CD4-positive, alpha-beta T cell treated with Interleukin-15 for 4 hours (primary cell): ENCODE measurements at regions not wholly inside any gene's neighbourhood (a gene's known extent, or its start where the extent isn't known, plus 50 kb on each side); places are given as distances from the start of the nearest gene placed in this dataset.
"Not testable (repeated sequence)": the region's sequence is repeated elsewhere in the genome, so short reads cannot be mapped to it uniquely, and the experiment has no call there.

Source experiments
- DNase-seq: peaks from one replicate; pipeline ENCODE4 v3.0.0-alpha.2; 2020; ENCODE audit warnings: low spot score

GRCh38 chr21:6093870-6094269, 4427.5 kb upstream of the TPTE start:
- DNase-seq: not testable (repeated sequence)

GRCh38 chr21:6095304-6095703, 4426.1 kb upstream of the TPTE start:
- DNase-seq: not testable (repeated sequence)

- not testable (repeated sequence) for DNase-seq
Observed at GRCh38 chr21:6096560-6097424, 4424.6 kb upstream of the TPTE start.

GRCh38 chr21:6097736-6098135, 4423.6 kb upstream of the TPTE start:
- DNase-seq: not testable (repeated sequence)

- not testable (repeated sequence) for DNase-seq
Observed at GRCh38 chr21:6098191-6098935, 4423.0 kb upstream of the TPTE start.

- not testable (repeated sequence) for DNase-seq
Observed at GRCh38 chr21:6101588-6101987, 4419.8 kb upstream of the TPTE start.

GRCh38 chr21:6104546-6104945, 4416.8 kb upstream of the TPTE start:
- DNase-seq: not testable (repeated sequence)

GRCh38 chr21:6106686-6107567, 4414.5 kb upstream of the TPTE start:
- not testable (repeated sequence) for DNase-seq

- not testable (repeated sequence) for DNase-seq
Observed at GRCh38 chr21:6108894-6109293, 4412.5 kb upstream of the TPTE start.

- DNase-seq: not testable (repeated sequence)
Observed at GRCh38 chr21:6109774-6110173, 4411.6 kb upstream of the TPTE start.

- DNase-seq: not testable (repeated sequence)
Observed at GRCh38 chr21:6110716-6111343, 4410.6 kb upstream of the TPTE start.

- DNase-seq: not testable (repeated sequence)
Observed at GRCh38 chr21:6111354-6111753, 4410.0 kb upstream of the TPTE start.

- not testable (repeated sequence) for DNase-seq
Observed at GRCh38 chr21:6118336-6118735, 4403.0 kb upstream of the TPTE start.

GRCh38 chr21:6120863-6121262, 4400.5 kb upstream of the TPTE start:
- DNase-seq: not testable (repeated sequence)

GRCh38 chr21:6122629-6123028, 4398.8 kb upstream of the TPTE start:
- not testable (repeated sequence) for DNase-seq

GRCh38 chr21:6123224-6123623, 4398.2 kb upstream of the TPTE start:
- DNase-seq: not testable (repeated sequence)

- not testable (repeated sequence) for DNase-seq
Observed at GRCh38 chr21:6125549-6126240, 4395.7 kb upstream of the TPTE start.

GRCh38 chr21:6126976-6127732, 4394.2 kb upstream of the TPTE start:
- DNase-seq: not testable (repeated sequence)

- not testable (repeated sequence) for DNase-seq
Observed at GRCh38 chr21:6130734-6131133, 4390.6 kb upstream of the TPTE start.

GRCh38 chr21:6133373-6133772, 4388.0 kb upstream of the TPTE start:
- DNase-seq: not testable (repeated sequence)
